ENCODE measurements at regions not wholly inside any gene's neighbourhood (a gene's known extent, or its start where the extent isn't known, plus 50 kb on each side); places are given as distances from the start of the nearest gene placed in this dataset.
"Not testable (repeated sequence)": the region's sequence is repeated elsewhere in the genome, so short reads cannot be mapped to it uniquely, and the experiment has no call there.

DNA sequence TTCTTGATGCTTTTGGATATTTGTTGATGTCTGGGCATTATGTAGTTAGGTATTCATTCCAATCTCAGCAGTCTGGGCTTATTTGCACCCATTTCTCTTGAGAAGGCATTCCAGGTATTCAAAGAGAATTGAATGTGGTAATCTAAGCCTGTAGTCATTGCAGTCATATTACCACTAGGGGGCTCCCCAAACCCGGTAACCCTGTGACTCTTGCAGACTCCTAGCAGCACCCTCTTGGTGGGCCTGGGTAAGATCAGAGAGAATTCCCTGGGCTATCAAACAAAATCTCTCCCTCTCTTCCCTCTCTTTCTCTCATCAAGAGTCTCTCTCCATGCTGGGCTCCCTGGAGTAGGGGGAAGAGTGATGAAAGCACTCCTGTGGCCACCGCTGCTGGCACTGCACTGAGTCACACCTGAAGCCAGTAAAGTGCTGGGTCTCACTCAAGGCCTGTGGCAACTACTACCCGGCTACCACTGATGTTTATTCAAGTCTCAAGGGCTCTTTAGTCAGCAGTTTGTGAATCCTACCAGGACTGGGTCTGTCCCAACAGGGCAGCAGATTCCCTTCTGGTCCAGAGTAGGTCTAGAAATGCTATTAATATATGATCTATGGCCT lies 187.7 kb upstream of the NUDT10 start:
- Histone ChIP-seq H3K27ac (no peak overlapping the region), H3K9me3 (no peaks in the 10 kb centered on the region), H3K4me1 (no peaks in the 10 kb centered on the region), H3K4me3 (no peak overlapping the region), H3K27me3 (no peaks in the 10 kb centered on the region), H3K36me3 (no peaks in the 10 kb centered on the region)
- TF ChIP-seq, protein P1, sequence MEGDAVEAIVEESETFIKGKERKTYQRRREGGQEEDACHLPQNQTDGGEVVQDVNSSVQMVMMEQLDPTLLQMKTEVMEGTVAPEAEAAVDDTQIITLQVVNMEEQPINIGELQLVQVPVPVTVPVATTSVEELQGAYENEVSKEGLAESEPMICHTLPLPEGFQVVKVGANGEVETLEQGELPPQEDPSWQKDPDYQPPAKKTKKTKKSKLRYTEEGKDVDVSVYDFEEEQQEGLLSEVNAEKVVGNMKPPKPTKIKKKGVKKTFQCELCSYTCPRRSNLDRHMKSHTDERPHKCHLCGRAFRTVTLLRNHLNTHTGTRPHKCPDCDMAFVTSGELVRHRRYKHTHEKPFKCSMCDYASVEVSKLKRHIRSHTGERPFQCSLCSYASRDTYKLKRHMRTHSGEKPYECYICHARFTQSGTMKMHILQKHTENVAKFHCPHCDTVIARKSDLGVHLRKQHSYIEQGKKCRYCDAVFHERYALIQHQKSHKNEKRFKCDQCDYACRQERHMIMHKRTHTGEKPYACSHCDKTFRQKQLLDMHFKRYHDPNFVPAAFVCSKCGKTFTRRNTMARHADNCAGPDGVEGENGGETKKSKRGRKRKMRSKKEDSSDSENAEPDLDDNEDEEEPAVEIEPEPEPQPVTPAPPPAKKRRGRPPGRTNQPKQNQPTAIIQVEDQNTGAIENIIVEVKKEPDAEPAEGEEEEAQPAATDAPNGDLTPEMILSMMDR (IDR thresholded peaks at IDR 0.05), result peak; percentile 52
- DNase-seq (no peak), ATAC-seq (peak; percentile 79)
- intact Hi-C loops (cut with DNase I), result no loop called here

DNA sequence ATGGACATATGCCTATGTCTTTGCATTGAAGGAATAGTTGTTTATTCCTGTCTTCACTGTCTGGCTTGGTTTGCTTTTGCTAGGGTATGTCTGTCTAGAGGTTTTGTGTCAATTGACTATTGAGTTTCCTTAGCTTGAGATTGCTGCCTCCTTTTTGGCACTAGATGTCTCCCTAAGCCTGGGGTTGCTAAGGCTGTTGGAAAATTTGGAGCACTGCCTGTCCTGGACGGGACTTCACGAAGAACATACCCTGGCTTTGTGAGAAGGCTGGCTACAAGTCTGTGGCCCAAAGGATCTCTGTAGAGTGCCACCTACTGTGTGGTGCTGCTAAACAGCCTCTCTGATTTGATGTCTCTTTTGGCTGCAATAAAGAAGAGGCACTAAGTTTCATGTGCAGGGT lies 183.8 kb upstream of the NUDT10 start:
- intact Hi-C loops (cut with DNase I), result no loop called here
- Histone ChIP-seq H3K9me3 (no peaks in the 10 kb centered on the region), H3K27ac (no peak overlapping the region), H3K36me3 (no peaks in the 10 kb centered on the region), H3K4me1 (no peaks in the 10 kb centered on the region), H3K27me3 (no peaks in the 10 kb centered on the region), H3K4me3 (no peak overlapping the region)
- DNase-seq, result no peak
- ATAC-seq, result no peak
- TF ChIP-seq, protein P1 (IDR thresholded peaks at IDR 0.05), result no peak

DNA sequence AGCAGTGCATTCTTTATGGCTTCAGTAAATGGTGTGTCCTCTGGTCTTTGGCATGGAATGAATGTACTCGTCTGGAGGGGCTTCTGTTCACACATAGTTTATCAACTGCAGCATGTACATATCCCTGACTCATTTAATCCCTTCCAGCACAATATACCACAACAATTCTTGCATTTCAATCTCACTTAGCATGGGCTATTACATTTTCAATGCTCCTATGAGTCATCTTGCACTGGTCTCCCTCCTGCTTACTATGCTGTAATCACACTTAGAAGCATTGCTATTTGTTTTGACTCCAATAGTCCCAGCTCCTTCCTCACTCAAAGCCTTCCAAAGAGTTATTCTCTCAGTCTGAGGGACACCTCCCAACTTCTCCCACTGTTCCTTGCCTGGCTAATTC lies 180.9 kb upstream of the NUDT10 start:
- TF ChIP-seq, protein P1 (IDR thresholded peaks at IDR 0.05), result no peak
- no peak overlapping the region for H3K27ac ChIP-seq
- ATAC-seq (no peak), DNase-seq (no peak)
- H3K27me3 ChIP-seq, result no peaks in the 10 kb centered on the region
- H3K4me1 ChIP-seq, result no peaks in the 10 kb centered on the region
- H3K36me3 ChIP-seq, result no peaks in the 10 kb centered on the region
- intact Hi-C loops (cut with DNase I), result no loop called here
- H3K4me3 ChIP-seq, result no peak overlapping the region
- no peaks in the 10 kb centered on the region for H3K9me3 ChIP-seq

DNA sequence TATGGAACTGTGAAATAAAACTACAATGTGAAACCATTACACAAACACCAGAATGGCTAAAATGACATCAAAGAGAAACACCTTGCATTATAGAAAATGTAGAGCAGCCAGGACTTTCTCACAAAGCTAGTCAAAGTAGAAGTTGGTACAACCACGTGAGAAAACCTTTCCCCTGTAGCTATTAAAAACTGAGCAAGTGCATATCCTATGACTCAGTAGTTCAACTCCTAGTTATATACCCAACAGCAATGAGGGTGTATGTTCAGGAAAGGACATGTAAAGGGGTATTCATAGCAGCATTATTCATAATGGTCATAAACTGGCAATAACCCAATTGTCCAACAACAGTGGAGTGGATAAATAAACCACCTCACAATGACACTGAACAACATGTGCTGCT lies 177.5 kb upstream of the NUDT10 start:
- intact Hi-C loops (cut with DNase I), result no loop called here
- ATAC-seq (no peak), DNase-seq (no peak)
- no peaks in the 10 kb centered on the region for H3K4me1 ChIP-seq
- no peak overlapping the region for H3K4me3 ChIP-seq
- no peaks in the 10 kb centered on the region for H3K9me3 ChIP-seq
- TF ChIP-seq, protein P1 (IDR thresholded peaks at IDR 0.05), result no peak
- no peak overlapping the region for H3K27ac ChIP-seq
- H3K27me3 ChIP-seq, result no peaks in the 10 kb centered on the region
- H3K36me3 ChIP-seq, result no peaks in the 10 kb centered on the region

DNA sequence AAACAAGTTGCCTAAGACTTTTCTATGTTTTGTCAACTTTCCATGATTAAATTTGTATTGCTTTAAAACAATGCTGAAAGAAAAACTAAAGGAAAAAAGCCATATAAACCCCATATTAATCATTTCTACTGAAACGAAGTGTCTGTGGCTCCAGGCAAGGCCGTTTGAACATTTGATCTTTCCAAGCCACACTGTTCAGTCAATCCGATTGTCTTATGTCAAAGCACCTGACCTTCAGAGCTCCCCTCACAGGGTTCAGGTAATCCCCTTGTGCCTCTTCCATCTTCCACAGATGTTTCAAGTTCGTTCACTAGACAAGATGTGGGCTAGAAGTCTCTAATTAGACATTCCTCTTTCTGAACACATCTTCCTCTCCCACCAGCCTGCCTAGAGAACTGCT lies 177.1 kb upstream of the NUDT10 start:
- H3K4me3 ChIP-seq, result no peak overlapping the region
- H3K27me3 ChIP-seq, result no peaks in the 10 kb centered on the region
- H3K36me3 ChIP-seq, result no peaks in the 10 kb centered on the region
- TF ChIP-seq, protein P1 (IDR thresholded peaks at IDR 0.05), result no peak
- no peaks in the 10 kb centered on the region for H3K4me1 ChIP-seq
- no peak overlapping the region for H3K27ac ChIP-seq
- intact Hi-C loops (cut with DNase I), result no loop called here
- no peaks in the 10 kb centered on the region for H3K9me3 ChIP-seq
- DNase-seq, result no peak
- ATAC-seq, result no peak

DNA sequence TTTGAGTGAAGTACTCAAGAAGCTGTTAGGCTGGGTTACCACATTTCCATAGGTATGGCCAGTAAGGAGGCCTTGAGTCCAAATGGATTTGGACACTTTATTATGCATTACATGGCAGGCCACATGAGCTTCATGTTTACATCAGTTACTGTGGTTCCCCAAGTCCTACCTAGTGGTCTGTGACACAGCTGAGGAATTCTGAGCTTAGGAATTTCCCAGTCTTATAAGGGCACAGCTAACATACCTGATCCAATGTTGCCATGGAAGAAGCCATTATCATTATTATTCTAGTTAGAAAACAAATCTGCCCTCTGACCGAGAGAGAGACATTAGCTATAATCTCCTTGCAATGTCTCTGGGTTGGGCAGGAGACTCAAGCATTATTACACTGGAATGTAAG lies 174.4 kb upstream of the NUDT10 start:
- Histone ChIP-seq H3K4me1 (no peaks in the 10 kb centered on the region), H3K4me3 (no peak overlapping the region), H3K27ac (no peak overlapping the region), H3K9me3 (no peaks in the 10 kb centered on the region), H3K36me3 (no peaks in the 10 kb centered on the region), H3K27me3 (no peaks in the 10 kb centered on the region)
- intact Hi-C loops (cut with DNase I), result no loop called here
- TF ChIP-seq, protein P1 (IDR thresholded peaks at IDR 0.05), result no peak
- ATAC-seq (no peak), DNase-seq (no peak)

DNA sequence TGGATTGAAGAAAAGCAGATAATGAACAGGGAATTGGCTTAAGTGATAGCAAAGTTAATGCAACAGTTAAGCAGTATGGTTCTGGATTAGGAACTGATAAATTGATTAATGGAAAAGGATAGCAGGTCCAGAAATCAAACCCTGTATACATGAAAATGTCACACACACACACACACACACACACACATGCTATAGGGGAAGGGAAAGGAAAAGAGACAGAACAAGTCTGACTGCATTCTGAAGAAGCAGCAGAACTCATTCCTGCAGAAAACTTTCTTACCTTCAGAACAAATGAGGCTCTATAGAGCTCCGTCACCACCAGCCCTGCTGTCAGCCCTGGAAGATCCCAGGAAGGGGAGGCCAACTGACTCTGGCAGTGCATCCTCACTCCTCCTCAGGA lies 173.2 kb upstream of the NUDT10 start:
- intact Hi-C loops (cut with DNase I); H3K9me3 ChIP-seq; H3K36me3 ChIP-seq; ATAC-seq; H3K27me3 ChIP-seq; H3K4me3 ChIP-seq; H3K4me1 ChIP-seq; H3K27ac ChIP-seq; DNase-seq: not testable (repeated sequence)

Measured in upper lobe of right lung (tissue), 1 donor.